Subcutaneous abdominal adipose tissue (tissue), 5 donors: ENCODE measurements at regions not wholly inside any gene's neighbourhood (a gene's known extent, or its start where the extent isn't known, plus 50 kb on each side); places are given as distances from the start of the nearest gene placed in this dataset.

Source experiments
- H3K27ac ChIP-seq: one replicate; pipeline ENCODE4 v1.7.0; 2013; ENCODE audit warnings: low read depth, mild to moderate bottlenecking, inconsistent platforms, low read length, moderate library complexity
- H3K27me3 ChIP-seq, 5 donors: one replicate each; pipeline ENCODE4 v1.7.0; 2013; ENCODE audit warnings: low read length in 5 of 5, inconsistent platforms in 1 of 5; ENCODE audit not compliant: control insufficient read depth in 5 of 5, insufficient read depth in 4 of 5
- H3K36me3 ChIP-seq, 5 donors: one replicate each; pipeline ENCODE4 v1.7.0; 2013; ENCODE audit warnings: low read length in 5 of 5; ENCODE audit not compliant: control insufficient read depth in 5 of 5, insufficient read depth in 5 of 5
- H3K4me1 ChIP-seq, 5 donors: one replicate each; pipeline ENCODE4 v1.7.0; 2013; ENCODE audit warnings: low read length in 5 of 5, mild to moderate bottlenecking in 3 of 5, moderate library complexity in 1 of 5; ENCODE audit not compliant: control insufficient read depth in 5 of 5, insufficient read depth in 5 of 5
- H3K4me3 ChIP-seq, 5 donors: one replicate each; pipeline ENCODE4 v1.7.0; 2013; ENCODE audit warnings: low read length in 5 of 5, low read depth in 1 of 5
- H3K9ac ChIP-seq, 5 donors: one replicate each; pipeline ENCODE4 v1.7.0; 2013; ENCODE audit warnings: low read length in 5 of 5, mild to moderate bottlenecking in 4 of 5, moderate library complexity in 3 of 5
- H3K9me3 ChIP-seq, 5 donors: one replicate each; pipeline ENCODE4 v1.7.0; 2013; ENCODE audit warnings: low read length in 5 of 5; ENCODE audit not compliant: control insufficient read depth in 5 of 5
- donor health status: healthy.
- donor health status: healthy.
- donor health status: healthy.
- donor health status: healthy.
- donor health status: healthy.

DNA sequence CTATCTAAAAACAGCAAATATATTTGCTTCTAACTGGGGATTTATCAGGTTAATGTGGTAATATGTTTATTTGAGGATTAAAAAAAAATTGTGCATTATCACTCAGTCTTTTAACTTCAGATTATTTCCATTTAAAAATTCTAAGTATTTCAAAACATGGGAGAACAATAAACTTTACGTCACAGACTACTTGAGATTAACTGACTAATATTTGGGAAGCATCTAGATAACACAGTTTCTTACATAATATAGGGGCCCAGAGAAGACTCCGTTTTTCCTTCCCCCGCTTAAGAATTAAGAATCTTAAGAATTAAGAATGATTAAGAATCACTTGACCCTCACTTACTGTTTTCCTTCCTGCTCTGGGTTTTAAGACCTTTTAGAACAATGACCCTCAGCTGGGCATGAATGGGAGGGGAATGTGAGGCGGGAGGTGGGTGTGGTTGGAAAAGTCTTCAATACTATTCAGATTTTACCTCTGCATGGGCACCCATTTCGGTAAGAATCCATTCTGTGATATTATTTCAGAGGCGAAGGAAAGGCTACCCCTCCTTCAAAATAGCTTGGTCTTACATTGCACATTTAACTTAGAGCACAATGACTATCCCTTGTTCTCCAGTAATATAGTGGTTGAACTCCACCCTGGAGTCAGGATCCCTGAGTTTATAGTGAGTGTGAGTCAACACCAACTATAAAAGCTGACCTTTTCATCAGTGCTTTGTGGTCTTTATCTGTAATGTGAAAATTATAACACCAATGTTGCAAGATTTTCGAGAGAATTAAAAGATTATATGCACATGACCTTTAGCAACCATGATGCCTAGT is 821.3 kb downstream of the USP25 start:
- no peaks in the 10 kb centered on the region for H3K27me3 ChIP-seq

GRCh38 chr21:16552880-16553279 is 823.1 kb downstream of the USP25 start:
- H3K4me1 ChIP-seq, result peaks cover 0 to 3% (median 0%) of the 10 kb centered on the region in 5 donors
- H3K9me3 ChIP-seq, result no peaks in the 10 kb centered on the region
- H3K27me3 ChIP-seq, result no peaks in the 10 kb centered on the region
- no peak overlapping the region for H3K27ac ChIP-seq
- H3K9ac ChIP-seq, result no peak overlapping the region
- no peak overlapping the region for H3K4me3 ChIP-seq
- peaks cover 3 to 7% (median 3%) of the 10 kb centered on the region in 5 donors for H3K36me3 ChIP-seq

More for the DNA sequence above, 821.3 kb downstream of the USP25 start:
- no peak overlapping the region for H3K4me3 ChIP-seq
- H3K27ac ChIP-seq, result no peak overlapping the region
- no peaks in the 10 kb centered on the region for H3K9me3 ChIP-seq
- peaks cover 0 to under 1% (median 0%) of the 10 kb centered on the region in 5 donors for H3K4me1 ChIP-seq
- peaks cover under 1 to 3% (median under 1%) of the 10 kb centered on the region in 5 donors for H3K36me3 ChIP-seq
- H3K9ac ChIP-seq, result no peak overlapping the region

- no peak overlapping the region for H3K27ac ChIP-seq
- no peak overlapping the region for H3K4me3 ChIP-seq
- peaks cover 3 to 8% (median 3%) of the 10 kb centered on the region in 5 donors for H3K36me3 ChIP-seq
- H3K4me1 ChIP-seq, result peaks cover 0 to 3% (median 0%) of the 10 kb centered on the region in 5 donors
- H3K27me3 ChIP-seq, result no peaks in the 10 kb centered on the region
- H3K9ac ChIP-seq, result no peak overlapping the region
- H3K9me3 ChIP-seq, result no peaks in the 10 kb centered on the region
Observed at GRCh38 chr21:16554503-16554902, 824.7 kb downstream of the USP25 start.

GRCh38 chr21:16563116-16563515 is 833.3 kb downstream of the USP25 start:
- H3K9me3 ChIP-seq, result no peaks in the 10 kb centered on the region
- H3K4me1 ChIP-seq, result peaks cover 0 to 5% (median 3%) of the 10 kb centered on the region in 5 donors
- H3K9ac ChIP-seq, result no peak overlapping the region

DNA sequence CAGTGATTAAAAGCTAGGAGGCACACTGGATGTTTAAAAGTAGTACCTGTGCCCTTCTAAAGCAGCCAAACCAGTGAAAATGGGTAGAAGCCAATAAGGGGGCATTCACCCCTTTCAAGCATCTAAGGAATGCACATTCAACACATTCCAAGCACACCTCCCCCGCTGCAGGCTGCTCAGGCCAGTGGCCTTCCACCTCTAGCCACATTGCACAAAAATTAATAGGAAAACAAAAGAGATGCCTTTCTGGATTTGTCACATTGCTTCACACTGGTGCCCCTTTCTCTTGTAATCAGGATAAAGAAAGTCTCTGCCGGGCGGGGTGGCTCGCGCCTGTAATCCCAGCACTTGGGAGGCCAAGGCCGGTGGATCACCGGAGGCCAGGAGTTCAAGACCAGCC is 834.0 kb downstream of the USP25 start:
- no peak overlapping the region for H3K27ac ChIP-seq
- H3K4me3 ChIP-seq, result no peak overlapping the region

More at GRCh38 chr21:16563116-16563515, 833.3 kb downstream of the USP25 start:
- H3K4me3 ChIP-seq, result no peak overlapping the region
- H3K36me3 ChIP-seq, result peaks cover 0 to 5% (median 0%) of the 10 kb centered on the region in 5 donors
- H3K27ac ChIP-seq, result no peak overlapping the region
- no peaks in the 10 kb centered on the region for H3K27me3 ChIP-seq

DNA sequence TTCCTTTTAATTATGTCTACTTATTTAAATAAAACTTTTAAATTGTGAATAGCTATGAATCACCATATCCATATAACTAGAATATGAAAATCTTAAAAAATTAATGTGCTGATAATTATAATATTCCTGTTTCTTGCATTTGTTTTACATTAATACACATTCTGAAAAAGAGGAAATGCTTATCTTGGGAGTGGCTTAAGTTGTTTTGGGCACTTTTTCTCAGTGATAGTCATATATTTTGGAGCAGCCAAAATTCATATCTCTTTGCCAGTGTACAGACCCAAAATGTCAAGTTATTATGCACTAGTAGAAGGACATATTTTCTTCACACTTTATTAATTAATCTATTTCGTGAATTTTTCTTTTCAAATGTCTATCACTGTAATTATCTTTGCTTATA is 838.5 kb downstream of the USP25 start:
- H3K9ac ChIP-seq, result no peak overlapping the region
- H3K9me3 ChIP-seq, result no peaks in the 10 kb centered on the region

More for the DNA sequence above, 834.0 kb downstream of the USP25 start:
- Histone ChIP-seq H3K4me1 (peaks cover 0 to 5% (median 3%) of the 10 kb centered on the region in 5 donors), H3K27me3 (no peaks in the 10 kb centered on the region), H3K36me3 (peaks cover 0 to 5% (median 0%) of the 10 kb centered on the region in 5 donors), H3K9ac (no peak overlapping the region), H3K9me3 (no peaks in the 10 kb centered on the region)

GRCh38 chr21:16568661-16569060 is 838.9 kb downstream of the USP25 start:
- H3K36me3 ChIP-seq, result peaks cover 0 to 5% (median 0%) of the 10 kb centered on the region in 5 donors
- no peaks in the 10 kb centered on the region for H3K27me3 ChIP-seq
- H3K4me3 ChIP-seq, result no peak overlapping the region
- no peak overlapping the region for H3K27ac ChIP-seq
- H3K9me3 ChIP-seq, result no peaks in the 10 kb centered on the region
- H3K9ac ChIP-seq, result no peak overlapping the region
- H3K4me1 ChIP-seq, result peaks cover 0 to 2% (median 0%) of the 10 kb centered on the region in 5 donors

More for the DNA sequence above, 838.5 kb downstream of the USP25 start:
- no peak overlapping the region for H3K27ac ChIP-seq
- peaks cover 0 to 3% (median 0%) of the 10 kb centered on the region in 5 donors for H3K4me1 ChIP-seq
- no peak overlapping the region for H3K4me3 ChIP-seq
- no peaks in the 10 kb centered on the region for H3K27me3 ChIP-seq
- peaks cover 0 to 5% (median 0%) of the 10 kb centered on the region in 5 donors for H3K36me3 ChIP-seq

GRCh38 chr21:16569679-16570078 is 839.9 kb downstream of the USP25 start:
- no peaks in the 10 kb centered on the region for H3K27me3 ChIP-seq
- no peaks in the 10 kb centered on the region for H3K4me1 ChIP-seq
- no peak overlapping the region for H3K4me3 ChIP-seq
- no peak overlapping the region for H3K9ac ChIP-seq
- no peaks in the 10 kb centered on the region for H3K9me3 ChIP-seq
- H3K27ac ChIP-seq, result no peak overlapping the region
- peaks cover 0 to 5% (median 0%) of the 10 kb centered on the region in 5 donors for H3K36me3 ChIP-seq

DNA sequence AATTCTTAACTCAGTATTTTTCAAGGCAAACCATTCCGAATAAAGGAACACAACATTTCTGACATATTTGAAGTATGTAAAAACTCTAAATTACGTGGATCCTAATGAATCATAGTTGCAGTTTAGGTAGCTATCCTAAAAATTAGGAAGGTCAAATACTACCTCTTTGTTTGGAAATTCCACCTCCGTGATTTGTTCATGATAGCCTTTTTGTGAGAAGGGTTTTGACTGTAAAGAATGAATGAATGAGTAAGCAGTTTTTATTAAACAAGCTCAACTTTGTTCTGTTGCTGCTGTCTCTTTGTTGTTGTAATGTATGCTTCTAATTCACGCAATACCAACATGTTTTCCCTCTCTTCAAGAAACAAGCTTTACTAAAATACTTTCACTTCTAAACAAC is 840.4 kb downstream of the USP25 start:
- H3K27ac ChIP-seq, result no peak overlapping the region
- no peaks in the 10 kb centered on the region for H3K27me3 ChIP-seq
- peaks cover 0 to 5% (median 0%) of the 10 kb centered on the region in 5 donors for H3K36me3 ChIP-seq
- no peak overlapping the region for H3K4me3 ChIP-seq
- H3K9ac ChIP-seq, result no peak overlapping the region
- no peaks in the 10 kb centered on the region for H3K4me1 ChIP-seq
- no peaks in the 10 kb centered on the region for H3K9me3 ChIP-seq

DNA sequence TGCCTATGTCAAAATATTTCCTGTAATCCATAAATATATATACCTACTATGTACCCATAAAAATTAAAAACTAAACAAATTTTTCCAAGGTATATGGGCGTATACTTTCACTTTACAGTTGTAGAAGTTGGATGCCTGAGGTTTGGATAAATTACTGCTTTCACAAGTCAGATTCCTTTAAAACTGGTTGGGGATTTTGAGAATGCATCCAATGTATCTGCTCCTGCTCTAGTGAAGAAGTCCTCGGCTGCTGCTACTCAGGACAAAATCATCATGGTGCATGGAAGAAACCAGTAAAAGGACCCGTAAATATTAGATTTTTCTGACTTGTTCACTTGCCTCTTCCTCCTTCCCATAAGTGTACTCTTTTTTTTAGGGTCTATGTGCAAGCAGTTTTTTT is 841.1 kb downstream of the USP25 start:
- peaks cover 0 to 5% (median 0%) of the 10 kb centered on the region in 5 donors for H3K36me3 ChIP-seq
- H3K9me3 ChIP-seq, result no peaks in the 10 kb centered on the region
- no peak overlapping the region for H3K4me3 ChIP-seq
- H3K27ac ChIP-seq, result no peak overlapping the region
- H3K4me1 ChIP-seq, result no peaks in the 10 kb centered on the region
- H3K27me3 ChIP-seq, result no peaks in the 10 kb centered on the region
- no peak overlapping the region for H3K9ac ChIP-seq
